ENCODE measurements at regions not wholly inside any gene's neighbourhood (a gene's known extent, or its start where the extent isn't known, plus 50 kb on each side); places are given as distances from the start of the nearest gene placed in this dataset.

- H3K36me3 ChIP-seq (ENCODE audit: low read depth, missing control alignments), result no peaks in the 10 kb centered on the region
- TF ChIP-seq POLR2A (IDR thresholded peaks at IDR 0.05), result no peak
- TF ChIP-seq CTCF (IDR thresholded peaks at IDR 0.05), result no peak
- H3K27ac ChIP-seq, result no peak overlapping the region
- no peak overlapping the region for H3K4me3 ChIP-seq
- H3K27me3 ChIP-seq, result no peaks in the 10 kb centered on the region
- no peaks in the 10 kb centered on the region for H3K4me1 ChIP-seq
- no peak for DNase-seq
- WGBS, 2 donors, result 65 to 76% methylated on average over 2 of the region's 2 CpGs
- no peaks in the 10 kb centered on the region for H3K9me3 ChIP-seq
- intact Hi-C loops (cut with DNase I; ENCODE audit: low total_unique reads), result no loop called here
Observed at GRCh38 chr5:15304066-15304731, 195.8 kb upstream of the FBXL7 start.

GRCh38 chr5:15300141-15300540 is 199.8 kb upstream of the FBXL7 start:
- Histone ChIP-seq H3K27ac (no peak overlapping the region), H3K36me3 (ENCODE audit: low read depth, missing control alignments) (no peaks in the 10 kb centered on the region), H3K4me3 (no peak overlapping the region), H3K4me1 (no peaks in the 10 kb centered on the region), H3K9me3 (no peaks in the 10 kb centered on the region), H3K27me3 (no peaks in the 10 kb centered on the region)
- 78 to 83% methylated on average over 5 of the region's 5 CpGs for WGBS, 2 donors
- intact Hi-C loops (cut with DNase I; ENCODE audit: low total_unique reads), result no loop called here
- no peak for TF ChIP-seq CTCF (IDR thresholded peaks at IDR 0.05)
- no peak for TF ChIP-seq POLR2A (IDR thresholded peaks at IDR 0.05)
- DNase-seq, result no peak

- Histone ChIP-seq H3K4me1 (no peaks in the 10 kb centered on the region), H3K27me3 (no peaks in the 10 kb centered on the region), H3K4me3 (no peak overlapping the region), H3K36me3 (ENCODE audit: low read depth, missing control alignments) (no peaks in the 10 kb centered on the region), H3K27ac (no peak overlapping the region), H3K9me3 (no peaks in the 10 kb centered on the region)
- WGBS, 2 donors, result 68 to 75% methylated on average over 6 of the region's 6 CpGs
- TF ChIP-seq CTCF (IDR thresholded peaks at IDR 0.05), result peak in 1 of 3 experiments; percentile 19
- TF ChIP-seq POLR2A (IDR thresholded peaks at IDR 0.05), result no peak
- intact Hi-C loops (cut with DNase I; ENCODE audit: low total_unique reads), result no loop called here
- peak; percentile 52 for DNase-seq
Observed at GRCh38 chr5:15290953-15291352, 209.0 kb upstream of the FBXL7 start.

- H3K9me3 ChIP-seq, result no peaks in the 10 kb centered on the region
- H3K4me3 ChIP-seq, result no peak overlapping the region
- intact Hi-C loops (cut with DNase I; ENCODE audit: low total_unique reads), result no loop called here
- H3K27ac ChIP-seq, result no peak overlapping the region
- 24 to 31% methylated on average over 1 of the region's 1 CpG for WGBS, 2 donors
- peak in 1 of 3 experiments; percentile 16 for TF ChIP-seq CTCF (IDR thresholded peaks at IDR 0.05)
- TF ChIP-seq POLR2A (IDR thresholded peaks at IDR 0.05), result no peak
- DNase-seq, result peak; percentile 24
- no peaks in the 10 kb centered on the region for H3K4me1 ChIP-seq
- H3K36me3 ChIP-seq (ENCODE audit: low read depth, missing control alignments), result no peaks in the 10 kb centered on the region
- H3K27me3 ChIP-seq, result no peaks in the 10 kb centered on the region
Observed at GRCh38 chr5:15286650-15287049, 213.3 kb upstream of the FBXL7 start.

Data from testis (tissue), 2 donors.